A549 (cell line): ENCODE measurements at regions not wholly inside any gene's neighbourhood (a gene's known extent, or its start where the extent isn't known, plus 50 kb on each side); places are given as distances from the start of the nearest gene placed in this dataset.

ENCODE experiments used
- ATAC-seq, 2 experiments: fragments of 200-7000 bp in 1 of 2; fragments of >200 bp in 1 of 2; cut with Nextera tagmentation in 1 of 2; cut with Tn5 transposase in 1 of 2; 3 replicates each; pipeline versions ENCODE4 v1.8.0 to v1.9.1; 2018 to 2020; ENCODE audit warnings: mild to moderate bottlenecking in 1 of 2, moderate library complexity in 1 of 2
- CTCF ChIA-PET: fragments of 300-600 bp; sonication (Branson Sonifier 250); formaldehyde crosslinking; extraction: SDS; loops from one replicate; lab custom pipeline; 2021; ENCODE audit warnings: antibody characterized with exemption, inconsistent platforms; lab: Yijun Ruan, JAX
- POLR2A ChIA-PET: fragments of 350-600 bp; formaldehyde crosslinking; extraction: SDS; loops from one replicate; lab custom pipeline; 2021; ENCODE audit warnings: antibody characterized with exemption, inconsistent platforms; lab: Yijun Ruan, JAX
- DNase-seq, 2 experiments: peaks; one replicate each; pipeline versions ENCODE4 v3.0.0 to v3.0.0-alpha.2; 2011 to 2016; ENCODE audit warnings: low read depth in 1 of 2, low spot score in 1 of 2
- FAIRE-seq: peaks from 2 replicates; lab custom pipeline; 2011; peaks lifted over from hg19 to GRCh38; lab: Jason Lieb, UNC
- H3K27ac ChIP-seq, 2 experiments: fragments of >200 bp; sonication (Bioruptor Twin); formaldehyde crosslinking; 3 replicates each; pipeline ENCODE4 v1.5.1; 2016 to 2017
- H3K4me1 ChIP-seq: fragments of >200 bp; sonication (Bioruptor Twin); formaldehyde crosslinking; 3 replicates; pipeline ENCODE4 v1.6.1; 2016
- H3K4me2 ChIP-seq: fragments of >200 bp; sonication (Bioruptor Twin); formaldehyde crosslinking; 3 replicates; pipeline ENCODE4 v1.6.1; 2016
- H3K4me3 ChIP-seq: fragments of >200 bp; sonication (Bioruptor Twin); formaldehyde crosslinking; 3 replicates; pipeline ENCODE4 v1.5.1; 2016
- H3K9me3 ChIP-seq: fragments of >200 bp; sonication (Bioruptor Twin); formaldehyde crosslinking; 3 replicates; pipeline ENCODE4 v1.6.1; 2016
- BHLHE40 ChIP-seq: IDR thresholded peaks from 2 replicates; pipeline ENCODE4 v1.6.1; 2012; ENCODE audit warnings: low read depth, low read length, inconsistent platforms
- CBX8 ChIP-seq: fragments of 200-600 bp; sonication (generic); IDR thresholded peaks from 2 replicates; pipeline ENCODE4 v1.6.1; 2016
- CHD2 ChIP-seq: fragments of 150-350 bp; IDR thresholded peaks from 2 replicates; pipeline ENCODE4 v1.6.1; 2014; ENCODE audit warnings: low read length; ENCODE audit not compliant: partially characterized antibody
- CHD4 ChIP-seq: fragments of 200-600 bp; sonication (generic); IDR thresholded peaks from 2 replicates; pipeline ENCODE4 v1.6.1; 2016; ENCODE audit warnings: antibody characterized with exemption, mild to moderate bottlenecking, borderline replicate concordance
- EHF ChIP-seq: fragments of 250-450 bp; sonication (Bioruptor Pico); IDR thresholded peaks from 2 replicates; pipeline ENCODE4 v1.5.0; 2020; ENCODE audit warnings: mild to moderate bottlenecking
- ESRRA ChIP-seq: fragments of 150-350 bp; IDR thresholded peaks from 2 replicates; pipeline ENCODE4 v1.6.1; 2014; ENCODE audit warnings: mild to moderate bottlenecking, low read length, borderline replicate concordance
- FOSL2 ChIP-seq, 2 experiments: fragments of 450-650 bp in 1 of 2; fragments of >200 bp in 1 of 2; sonication (Bioruptor Twin) in 1 of 2; formaldehyde crosslinking; IDR thresholded peaks; 2 replicates each; pipeline versions ENCODE4 v1.5.0 to v1.6.1; 2016 to 2020; ENCODE audit warnings: mild to moderate bottlenecking in 1 of 2, moderate library complexity in 1 of 2
- GATA3 ChIP-seq: IDR thresholded peaks from 2 replicates; pipeline ENCODE4 v1.6.1; 2012; ENCODE audit warnings: borderline replicate concordance
- HDAC2 ChIP-seq: fragments of 200-600 bp; sonication (generic); IDR thresholded peaks from 2 replicates; pipeline ENCODE4 v1.6.1; 2016
- HOXB13 ChIP-seq: fragments of 250-450 bp; sonication (Bioruptor Pico); IDR thresholded peaks from 2 replicates; pipeline ENCODE4 v1.5.0; 2020; ENCODE audit warnings: low read depth, mild to moderate bottlenecking, moderate library complexity
- JUN ChIP-seq, 2 experiments: fragments of >200 bp; sonication (Bioruptor Twin); formaldehyde crosslinking; IDR thresholded peaks; 2 replicates in 1 of 2; 3 replicates in 1 of 2; pipeline ENCODE4 v1.6.1; 2016 to 2017
- MYC ChIP-seq: IDR thresholded peaks from 2 replicates; pipeline ENCODE4 v1.6.1; 2012; ENCODE audit warnings: mild to moderate bottlenecking, inconsistent platforms, low read length, improper control_type of control experiment, borderline replicate concordance
- PBX3 ChIP-seq: IDR thresholded peaks from 2 replicates; pipeline ENCODE4 v1.6.1; 2012
- POLR2A ChIP-seq: IDR thresholded peaks from 2 replicates; pipeline ENCODE4 v1.6.1; 2012; ENCODE audit warnings: mild to moderate bottlenecking, low read length
- RAD21 ChIP-seq, 2 experiments: fragments of >200 bp in 1 of 2; sonication (Bioruptor Twin) in 1 of 2; formaldehyde crosslinking in 1 of 2; IDR thresholded peaks in 1 of 2; conservative IDR thresholded peaks in 1 of 2; 2 replicates in 1 of 2; 3 replicates in 1 of 2; pipeline ENCODE4 v1.6.1; 2012 to 2018; ENCODE audit warnings: inconsistent platforms in 1 of 2
- RARB ChIP-seq: fragments of 250-450 bp; sonication (Bioruptor Pico); IDR thresholded peaks from 2 replicates; pipeline ENCODE4 v1.8.0; 2021; ENCODE audit warnings: mild to moderate bottlenecking, moderate library complexity
- TFCP2L1 ChIP-seq: fragments of 250-450 bp; sonication (Bioruptor Pico); IDR thresholded peaks from 2 replicates; pipeline ENCODE4 v1.5.0; 2021; ENCODE audit warnings: mild to moderate bottlenecking
- TP53 ChIP-seq: fragments of 250-450 bp; sonication (Bioruptor Pico); IDR thresholded peaks from 2 replicates; pipeline ENCODE4 v1.5.0; 2021; ENCODE audit warnings: mild to moderate bottlenecking, moderate library complexity
- USF2 ChIP-seq: fragments of 450-650 bp; IDR thresholded peaks from 2 replicates; pipeline ENCODE4 v1.6.1; 2014; ENCODE audit warnings: antibody characterized with exemption
- ZSCAN20 ChIP-seq: fragments of 250-450 bp; sonication (Bioruptor Pico); IDR thresholded peaks from 2 replicates; pipeline ENCODE4 v1.8.0; 2022; ENCODE audit warnings: mild to moderate bottlenecking, moderate library complexity
- WGBS: methylation state at CpG from one replicate; pipeline ENCODE4 v1.1.6; 2017; ENCODE audit errors: missing lambda C conversion rate; 5-methylcytosine and 5-hydroxymethylcytosine counted together
- TF ChIP-seq, protein P1 (sequence below): fragments of 150-350 bp; IDR thresholded peaks from 2 replicates; pipeline ENCODE4 v1.6.1; 2014; ENCODE audit warnings: low read depth, mild to moderate bottlenecking, low read length
- TF ChIP-seq, protein P2 (sequence below): fragments of 250-450 bp; sonication (Bioruptor Pico); IDR thresholded peaks from 2 replicates; pipeline ENCODE4 v1.5.0; 2020; ENCODE audit warnings: low read depth, mild to moderate bottlenecking, moderate library complexity

- Histone ChIP-seq H3K9me3 (no peaks in the 10 kb centered on the region), H3K4me1 (peaks cover 7% of the 10 kb centered on the region; the same call in 1 of the 3 replicates), H3K4me2 (no peak overlapping the region), H3K4me3 (no peak overlapping the region), H3K27ac (no peak overlapping the region)
- POLR2A ChIA-PET = no interaction called here
- CTCF ChIA-PET = interaction anchor here (0.6 kb wide), 1 partner anchor 11 kb away, joined by 3 read pairs; no protein-coding TSS in a partner anchor
- no peak for TF ChIP-seq CHD2
- TF ChIP-seq CBX8 = no peak
- TF ChIP-seq HOXB13 (CRISPR knock-in tag) = no peak
- no peak for TF ChIP-seq ESRRA
- TF ChIP-seq, protein P1, sequence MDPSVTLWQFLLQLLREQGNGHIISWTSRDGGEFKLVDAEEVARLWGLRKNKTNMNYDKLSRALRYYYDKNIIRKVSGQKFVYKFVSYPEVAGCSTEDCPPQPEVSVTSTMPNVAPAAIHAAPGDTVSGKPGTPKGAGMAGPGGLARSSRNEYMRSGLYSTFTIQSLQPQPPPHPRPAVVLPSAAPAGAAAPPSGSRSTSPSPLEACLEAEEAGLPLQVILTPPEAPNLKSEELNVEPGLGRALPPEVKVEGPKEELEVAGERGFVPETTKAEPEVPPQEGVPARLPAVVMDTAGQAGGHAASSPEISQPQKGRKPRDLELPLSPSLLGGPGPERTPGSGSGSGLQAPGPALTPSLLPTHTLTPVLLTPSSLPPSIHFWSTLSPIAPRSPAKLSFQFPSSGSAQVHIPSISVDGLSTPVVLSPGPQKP = no peak
- no peak for FAIRE-seq
- no peak for ATAC-seq
- DNase-seq = no peak
These were observed 176.3 kb upstream of the ROPN1 start for GRCh38 chr3:124168271-124168670.

GRCh38 chr3:124172283-124172682 is 180.4 kb upstream of the ROPN1 start:
- WGBS = 22% methylated on average over 2 of the region's 2 CpGs
- TF ChIP-seq FOSL2 (IDR thresholded peaks at IDR 0.05) (no peak), FOSL2 (CRISPR knock-in tag; IDR thresholded peaks at IDR 0.05) (no peak), POLR2A (no peak), TP53 (CRISPR knock-in tag) (no peak), RAD21 (conservative IDR thresholded peaks at IDR 0.05 in 1 of 2, IDR thresholded peaks at IDR 0.05 in 1 of 2) (no peak), JUN (IDR thresholded peaks at IDR 0.05) (no peak), CHD2 (no peak), MYC (no peak), PBX3 (no peak), RARB (no peak)
- Histone ChIP-seq H3K4me3 (no peak overlapping the region), H3K4me1 (no peaks in the 10 kb centered on the region), H3K27ac (no peak overlapping the region), H3K9me3 (no peaks in the 10 kb centered on the region), H3K4me2 (no peak overlapping the region)
- POLR2A ChIA-PET = no interaction called here
- CTCF ChIA-PET = interaction anchor here (1.0 kb wide), 1 partner anchor 19 kb away, joined by 3 read pairs; no protein-coding TSS in a partner anchor
- no peak for ATAC-seq
- DNase-seq = no peak
- no peak for FAIRE-seq

- no peaks in the 10 kb centered on the region for H3K4me1 ChIP-seq
- TF ChIP-seq, protein P2, sequence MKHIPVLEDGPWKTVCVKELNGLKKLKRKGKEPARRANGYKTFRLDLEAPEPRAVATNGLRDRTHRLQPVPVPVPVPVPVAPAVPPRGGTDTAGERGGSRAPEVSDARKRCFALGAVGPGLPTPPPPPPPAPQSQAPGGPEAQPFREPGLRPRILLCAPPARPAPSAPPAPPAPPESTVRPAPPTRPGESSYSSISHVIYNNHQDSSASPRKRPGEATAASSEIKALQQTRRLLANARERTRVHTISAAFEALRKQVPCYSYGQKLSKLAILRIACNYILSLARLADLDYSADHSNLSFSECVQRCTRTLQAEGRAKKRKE = no peak
- TF ChIP-seq BHLHE40 (no peak), TFCP2L1 (CRISPR knock-in tag) (no peak), ESRRA (no peak), CHD4 (no peak), HDAC2 (no peak), MYC (no peak), ZSCAN20 (CRISPR knock-in tag) (no peak), GATA3 (no peak), USF2 (no peak), EHF (CRISPR knock-in tag) (no peak)
- TF ChIP-seq, protein P1 = no peak
- no peak for FAIRE-seq
- ATAC-seq = no peak
- ChIA-PET CTCF (interaction anchor here (1.0 kb wide), 1 partner anchor 18 kb away, joined by 3 read pairs; no protein-coding TSS in a partner anchor), POLR2A (no interaction called here)
- H3K4me3 ChIP-seq = no peak overlapping the region
- H3K9me3 ChIP-seq = no peaks in the 10 kb centered on the region
- no peak overlapping the region for H3K4me2 ChIP-seq
- no peak for DNase-seq
- no peak overlapping the region for H3K27ac ChIP-seq
These were observed 180.9 kb upstream of the ROPN1 start for GRCh38 chr3:124172816-124173215.
